HL-60 (cell line): ENCODE measurements at regions not wholly inside any gene's neighbourhood (a gene's known extent, or its start where the extent isn't known, plus 50 kb on each side); places are given as distances from the start of the nearest gene placed in this dataset.

Experiments used
- DNase-seq, 2 experiments: peaks; one replicate each; pipeline ENCODE4 v3.0.0-alpha.2; 2010 to 2020; ENCODE audit warnings: low read depth in 1 of 2, low spot score in 1 of 2
- H3K27ac ChIP-seq: fragments of 250-450 bp; sonication (Bioruptor Pico); replicated peaks from 2 replicates; pipeline ENCODE4 v1.5.1; 2020; ENCODE audit warnings: mild to moderate bottlenecking, moderate library complexity
- H3K27me3 ChIP-seq: fragments of 250-450 bp; sonication (Bioruptor Pico); 2 replicates; pipeline ENCODE4 v1.5.1; 2021; ENCODE audit warnings: mild to moderate bottlenecking, moderate library complexity; ENCODE audit not compliant: insufficient read depth, poor library complexity, severe bottlenecking
- H3K4me3 ChIP-seq: replicated peaks from 2 replicates; pipeline ENCODE4 v1.5.1; 2011; ENCODE audit warnings: mild to moderate bottlenecking, control low read depth, low read length; ENCODE audit not compliant: insufficient read depth
- GABPA ChIP-seq: IDR thresholded peaks from 2 replicates; pipeline ENCODE4 v1.6.1; 2012; ENCODE audit warnings: low read depth
- POLR2AphosphoS5 ChIP-seq: IDR thresholded peaks from 2 replicates; pipeline ENCODE4 v1.6.1; 2012; ENCODE audit warnings: low read depth
- SPI1 ChIP-seq: IDR thresholded peaks from 2 replicates; pipeline ENCODE4 v1.6.1; 2012; ENCODE audit warnings: low read depth, mild to moderate bottlenecking, borderline replicate concordance
- TF ChIP-seq, protein P1 (sequence below): IDR thresholded peaks from 2 replicates; pipeline ENCODE4 v1.6.1; 2012; ENCODE audit warnings: low read depth; ENCODE audit not compliant: insufficient replicate concordance
- TF ChIP-seq, protein P2 (sequence below): IDR thresholded peaks from one replicate; pipeline ENCODE4 v1.5.1; 2011; ENCODE audit warnings: low read length, control low read depth, inconsistent platforms; ENCODE audit not compliant: insufficient read depth

DNA sequence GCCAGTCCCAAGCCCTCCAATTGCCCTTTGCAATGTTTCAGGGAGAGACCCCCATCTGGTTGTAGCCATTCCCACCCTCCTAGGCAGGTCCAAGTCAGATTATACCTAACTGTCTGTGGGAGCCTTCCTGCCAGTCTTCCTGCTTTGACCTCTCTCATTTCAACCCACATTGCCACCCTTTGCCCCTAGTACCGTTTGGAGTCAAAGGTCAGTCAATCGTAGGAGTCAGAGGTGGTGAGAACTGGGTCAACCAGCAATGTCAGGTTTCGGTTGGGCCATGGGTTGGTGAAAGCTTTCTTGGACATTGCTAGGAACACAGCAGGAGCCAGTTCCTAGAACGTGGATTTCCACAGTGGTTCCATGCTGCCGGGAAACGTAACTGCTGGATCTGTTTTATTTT is 269.4 kb upstream of the GHITM start:
- H3K4me3 ChIP-seq: no peak overlapping the region
- no peak for DNase-seq
- H3K27me3 ChIP-seq: no peaks in the 10 kb centered on the region
- TF ChIP-seq SPI1: no peak
- no peak for TF ChIP-seq GABPA
- TF ChIP-seq, protein P1, sequence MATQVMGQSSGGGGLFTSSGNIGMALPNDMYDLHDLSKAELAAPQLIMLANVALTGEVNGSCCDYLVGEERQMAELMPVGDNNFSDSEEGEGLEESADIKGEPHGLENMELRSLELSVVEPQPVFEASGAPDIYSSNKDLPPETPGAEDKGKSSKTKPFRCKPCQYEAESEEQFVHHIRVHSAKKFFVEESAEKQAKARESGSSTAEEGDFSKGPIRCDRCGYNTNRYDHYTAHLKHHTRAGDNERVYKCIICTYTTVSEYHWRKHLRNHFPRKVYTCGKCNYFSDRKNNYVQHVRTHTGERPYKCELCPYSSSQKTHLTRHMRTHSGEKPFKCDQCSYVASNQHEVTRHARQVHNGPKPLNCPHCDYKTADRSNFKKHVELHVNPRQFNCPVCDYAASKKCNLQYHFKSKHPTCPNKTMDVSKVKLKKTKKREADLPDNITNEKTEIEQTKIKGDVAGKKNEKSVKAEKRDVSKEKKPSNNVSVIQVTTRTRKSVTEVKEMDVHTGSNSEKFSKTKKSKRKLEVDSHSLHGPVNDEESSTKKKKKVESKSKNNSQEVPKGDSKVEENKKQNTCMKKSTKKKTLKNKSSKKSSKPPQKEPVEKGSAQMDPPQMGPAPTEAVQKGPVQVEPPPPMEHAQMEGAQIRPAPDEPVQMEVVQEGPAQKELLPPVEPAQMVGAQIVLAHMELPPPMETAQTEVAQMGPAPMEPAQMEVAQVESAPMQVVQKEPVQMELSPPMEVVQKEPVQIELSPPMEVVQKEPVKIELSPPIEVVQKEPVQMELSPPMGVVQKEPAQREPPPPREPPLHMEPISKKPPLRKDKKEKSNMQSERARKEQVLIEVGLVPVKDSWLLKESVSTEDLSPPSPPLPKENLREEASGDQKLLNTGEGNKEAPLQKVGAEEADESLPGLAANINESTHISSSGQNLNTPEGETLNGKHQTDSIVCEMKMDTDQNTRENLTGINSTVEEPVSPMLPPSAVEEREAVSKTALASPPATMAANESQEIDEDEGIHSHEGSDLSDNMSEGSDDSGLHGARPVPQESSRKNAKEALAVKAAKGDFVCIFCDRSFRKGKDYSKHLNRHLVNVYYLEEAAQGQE: no peak
- TF ChIP-seq, protein P2, sequence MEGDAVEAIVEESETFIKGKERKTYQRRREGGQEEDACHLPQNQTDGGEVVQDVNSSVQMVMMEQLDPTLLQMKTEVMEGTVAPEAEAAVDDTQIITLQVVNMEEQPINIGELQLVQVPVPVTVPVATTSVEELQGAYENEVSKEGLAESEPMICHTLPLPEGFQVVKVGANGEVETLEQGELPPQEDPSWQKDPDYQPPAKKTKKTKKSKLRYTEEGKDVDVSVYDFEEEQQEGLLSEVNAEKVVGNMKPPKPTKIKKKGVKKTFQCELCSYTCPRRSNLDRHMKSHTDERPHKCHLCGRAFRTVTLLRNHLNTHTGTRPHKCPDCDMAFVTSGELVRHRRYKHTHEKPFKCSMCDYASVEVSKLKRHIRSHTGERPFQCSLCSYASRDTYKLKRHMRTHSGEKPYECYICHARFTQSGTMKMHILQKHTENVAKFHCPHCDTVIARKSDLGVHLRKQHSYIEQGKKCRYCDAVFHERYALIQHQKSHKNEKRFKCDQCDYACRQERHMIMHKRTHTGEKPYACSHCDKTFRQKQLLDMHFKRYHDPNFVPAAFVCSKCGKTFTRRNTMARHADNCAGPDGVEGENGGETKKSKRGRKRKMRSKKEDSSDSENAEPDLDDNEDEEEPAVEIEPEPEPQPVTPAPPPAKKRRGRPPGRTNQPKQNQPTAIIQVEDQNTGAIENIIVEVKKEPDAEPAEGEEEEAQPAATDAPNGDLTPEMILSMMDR: no peak
- TF ChIP-seq POLR2AphosphoS5: no peak
- H3K27ac ChIP-seq: no peak overlapping the region

DNA sequence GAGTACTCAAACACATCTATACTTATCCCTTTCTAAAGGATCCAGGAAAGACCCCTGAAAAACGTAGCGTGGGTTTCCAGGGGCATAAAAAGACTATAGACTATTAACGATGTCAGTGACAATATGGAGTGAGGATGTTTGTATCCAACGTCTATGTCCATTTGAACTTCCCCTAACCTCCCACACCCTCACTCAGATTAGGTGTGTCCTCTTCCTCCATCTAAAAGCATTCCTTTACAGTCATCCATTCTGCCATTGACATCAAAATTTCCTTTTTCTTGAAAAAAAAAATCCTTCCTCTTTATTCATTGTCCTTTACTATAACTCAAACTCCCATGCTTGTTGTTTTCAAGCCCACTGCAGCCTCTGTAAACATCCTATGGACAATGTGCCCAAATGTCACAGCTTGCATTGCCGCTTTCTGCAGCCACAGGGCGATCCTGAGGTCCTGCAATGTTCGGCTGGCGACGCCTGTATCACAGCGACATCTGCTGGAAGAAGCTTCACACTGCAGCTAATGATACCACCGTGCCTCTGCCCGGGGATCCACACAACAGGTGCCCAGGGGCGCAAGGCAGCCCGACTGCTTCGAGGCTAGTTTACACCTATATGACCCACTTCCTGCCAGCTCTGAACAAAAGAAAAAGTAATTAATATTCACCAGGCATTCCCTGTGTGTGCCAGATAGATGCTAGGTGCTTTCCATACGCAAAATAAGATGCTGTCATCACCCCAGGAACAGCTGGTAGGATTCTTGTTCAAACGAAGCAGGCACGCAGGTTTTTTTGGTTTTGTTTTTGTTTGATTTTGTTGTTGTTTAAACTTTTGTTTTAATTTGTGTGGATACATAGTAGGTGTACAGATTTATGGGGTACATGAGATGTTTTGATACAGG is 267.9 kb upstream of the GHITM start:
- Histone ChIP-seq H3K4me3 (no peak overlapping the region), H3K27ac (no peak overlapping the region), H3K27me3 (no peaks in the 10 kb centered on the region)
- TF ChIP-seq SPI1: no peak
- no peak for TF ChIP-seq POLR2AphosphoS5
- TF ChIP-seq, protein P2: peak; percentile 94
- TF ChIP-seq, protein P1: no peak
- DNase-seq: peak; percentile 31 to 73

DNA sequence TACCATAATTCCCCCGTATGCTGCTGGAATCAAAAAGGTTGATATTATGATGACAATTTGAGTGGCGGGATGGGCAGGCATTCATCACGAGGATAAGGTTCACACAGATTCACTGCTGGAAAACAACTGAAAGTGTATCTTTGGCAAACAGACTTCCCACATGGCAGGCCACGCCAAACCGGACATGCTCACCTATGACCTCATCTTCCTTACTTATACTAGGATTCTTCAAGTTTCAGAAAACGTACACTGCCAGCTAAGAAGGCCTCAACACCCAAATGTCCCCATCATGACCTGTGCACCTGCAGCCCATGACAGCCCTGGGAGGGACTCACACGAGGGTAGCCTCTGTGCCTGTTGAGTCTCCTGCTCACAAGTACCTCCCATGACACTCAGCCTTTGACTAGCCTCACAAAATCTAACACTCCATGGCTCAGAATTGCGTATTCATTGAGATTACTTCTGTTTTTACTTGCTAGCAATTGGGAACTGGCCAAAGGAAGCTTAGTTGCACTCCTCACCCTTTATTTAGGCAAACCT is 259.0 kb upstream of the GHITM start:
- DNase-seq: no peak
- TF ChIP-seq GABPA: no peak
- TF ChIP-seq, protein P2: no peak
- TF ChIP-seq, protein P1: no peak
- TF ChIP-seq SPI1: no peak
- no peak for TF ChIP-seq POLR2AphosphoS5
- no peak overlapping the region for H3K27ac ChIP-seq
- H3K27me3 ChIP-seq: no peaks in the 10 kb centered on the region
- H3K4me3 ChIP-seq: no peak overlapping the region
